H9 (cell line): ENCODE measurements at regions not wholly inside any gene's neighbourhood (a gene's known extent, or its start where the extent isn't known, plus 50 kb on each side); places are given as distances from the start of the nearest gene placed in this dataset.
A peak's percentile ranks its signal among the peaks of the same experiment; 100 is the strongest.

Experiments used
- DNase-seq: peaks from one replicate; pipeline ENCODE4 v3.0.0-alpha.2; 2017
- H2AFZ ChIP-seq: one replicate; pipeline ENCODE4 v1.6.1; 2013; ENCODE audit warnings: mild to moderate bottlenecking, low read length, control low read depth, moderate library complexity
- H2AK5ac ChIP-seq: 2 replicates; pipeline ENCODE4 v1.6.1; 2013; ENCODE audit warnings: low read length, control low read depth, mixed read lengths; ENCODE audit not compliant: insufficient read length
- H2BK120ac ChIP-seq: one replicate; pipeline ENCODE4 v1.6.1; 2013; ENCODE audit warnings: low read depth, mild to moderate bottlenecking, low read length, control low read depth, inconsistent platforms; ENCODE audit not compliant: poor library complexity, severe bottlenecking
- H2BK12ac ChIP-seq: 2 replicates; pipeline ENCODE4 v1.6.1; 2013; ENCODE audit warnings: low read length, control low read depth, mixed read lengths, low read depth; ENCODE audit not compliant: insufficient read length
- H2BK15ac ChIP-seq: 2 replicates; pipeline ENCODE4 v1.6.1; 2013; ENCODE audit warnings: low read depth, low read length, control low read depth
- H2BK20ac ChIP-seq: one replicate; pipeline ENCODE4 v1.6.1; 2013; ENCODE audit warnings: low read depth, mild to moderate bottlenecking, low read length, control low read depth, inconsistent platforms; ENCODE audit not compliant: poor library complexity, severe bottlenecking
- H2BK5ac ChIP-seq: 2 replicates; pipeline ENCODE4 v1.6.1; 2013; ENCODE audit warnings: low read length, control low read depth, mixed read lengths; ENCODE audit not compliant: insufficient read length
- H3K14ac ChIP-seq: 2 replicates; pipeline ENCODE4 v1.6.1; 2013; ENCODE audit warnings: low read length, control low read depth; ENCODE audit not compliant: insufficient read depth
- H3K18ac ChIP-seq: 2 replicates; pipeline ENCODE4 v1.6.1; 2013; ENCODE audit warnings: low read depth, mild to moderate bottlenecking, mixed read lengths, low read length, control low read depth; ENCODE audit not compliant: insufficient read length
- H3K23ac ChIP-seq: 2 replicates; pipeline ENCODE4 v1.6.1; 2013; ENCODE audit warnings: low read length, control low read depth, mixed read lengths, low read depth; ENCODE audit not compliant: insufficient read length
- H3K23me2 ChIP-seq: 2 replicates; pipeline ENCODE4 v1.6.1; 2013; ENCODE audit warnings: low read depth, mild to moderate bottlenecking, mixed read lengths, low read length, control low read depth; ENCODE audit not compliant: insufficient read length, poor library complexity, severe bottlenecking
- H3K27ac ChIP-seq: 2 replicates; pipeline ENCODE4 v1.5.1; 2013; ENCODE audit warnings: low read length, control low read depth, mixed read lengths, low read depth; ENCODE audit not compliant: insufficient read length
- H3K27me3 ChIP-seq: 2 replicates; pipeline ENCODE4 v1.6.1; 2013; ENCODE audit warnings: low read length, control low read depth, inconsistent platforms; ENCODE audit not compliant: insufficient read depth
- H3K4ac ChIP-seq: 2 replicates; pipeline ENCODE4 v1.6.1; 2013; ENCODE audit warnings: low read depth, mild to moderate bottlenecking, control low read depth, inconsistent platforms, low read length, moderate library complexity
- H3K4me1 ChIP-seq: 2 replicates; pipeline ENCODE4 v1.6.1; 2013; ENCODE audit warnings: low read length, control low read depth, inconsistent platforms; ENCODE audit not compliant: insufficient read depth
- H3K4me2 ChIP-seq: 2 replicates; pipeline ENCODE4 v1.6.1; 2013; ENCODE audit warnings: low read length, control low read depth, mixed read lengths; ENCODE audit not compliant: insufficient read length, insufficient read depth
- H3K56ac ChIP-seq: 2 replicates; pipeline ENCODE4 v1.6.1; 2013; ENCODE audit warnings: low read depth, mild to moderate bottlenecking, mixed read lengths, low read length, control low read depth; ENCODE audit not compliant: insufficient read length
- H3K79me1 ChIP-seq: 2 replicates; pipeline ENCODE4 v1.6.1; 2013; ENCODE audit warnings: low read depth, mild to moderate bottlenecking, moderate library complexity, low read length, control low read depth, inconsistent platforms; ENCODE audit not compliant: insufficient read depth, poor library complexity, severe bottlenecking
- H3K79me2 ChIP-seq: 2 replicates; pipeline ENCODE4 v1.6.1; 2013; ENCODE audit warnings: low read length, control low read depth, inconsistent platforms; ENCODE audit not compliant: insufficient read depth
- H3K9ac ChIP-seq: 2 replicates; pipeline ENCODE4 v1.6.1; 2013; ENCODE audit warnings: low read length, control low read depth, mixed read lengths; ENCODE audit not compliant: insufficient read length; ENCODE audit errors: extremely low read depth
- H3K9me3 ChIP-seq: one replicate; pipeline ENCODE4 v1.6.1; 2013; ENCODE audit warnings: low read depth, low read length, inconsistent platforms; ENCODE audit not compliant: control insufficient read depth
- H3T11ph ChIP-seq: one replicate; pipeline ENCODE4 v1.6.1; 2013; ENCODE audit warnings: mild to moderate bottlenecking, low read length, control low read depth, inconsistent platforms
- H4K20me1 ChIP-seq: one replicate; pipeline ENCODE4 v1.6.1; 2013; ENCODE audit not compliant: control insufficient read depth, insufficient read length, insufficient read depth
- H4K5ac ChIP-seq: 2 replicates; pipeline ENCODE4 v1.6.1; 2013; ENCODE audit warnings: low read depth, mild to moderate bottlenecking, mixed read lengths, low read length, control low read depth; ENCODE audit not compliant: insufficient read length
- H4K8ac ChIP-seq: replicated peaks from 2 replicates; pipeline ENCODE4 v1.6.1; 2013; ENCODE audit warnings: low read length, control low read depth, mixed read lengths, low read depth; ENCODE audit not compliant: insufficient read length
- H4K91ac ChIP-seq: 2 replicates; pipeline ENCODE4 v1.6.1; 2013; ENCODE audit warnings: low read depth, mild to moderate bottlenecking, moderate library complexity, mixed read lengths, low read length, control low read depth; ENCODE audit not compliant: insufficient read length
- H3K27ac Mint-ChIP-seq, 3 experiments: 2 replicates in 2 of 3; 3 replicates in 1 of 3; pipeline ENCODE4 v1.8.0; 2020 to 2021; ENCODE audit warnings: mixed read lengths in 3 of 3, mild to moderate bottlenecking in 1 of 3, moderate library complexity in 1 of 3
- H3K27me3 Mint-ChIP-seq: 2 replicates; pipeline ENCODE4 v1.8.0; 2021; ENCODE audit warnings: low read depth, mild to moderate bottlenecking, moderate library complexity, mixed read lengths
- H3K36me3 Mint-ChIP-seq, 3 experiments: 2 replicates in 2 of 3; 3 replicates in 1 of 3; pipeline ENCODE4 v1.8.0; 2020 to 2021; ENCODE audit warnings: low read depth in 3 of 3, mixed read lengths in 3 of 3; ENCODE audit not compliant: insufficient read depth in 1 of 3
- H3K4me1 Mint-ChIP-seq, 2 experiments: 2 replicates each; pipeline ENCODE4 v1.8.0; 2020; ENCODE audit warnings: mixed read lengths in 2 of 2
- H3K4me3 Mint-ChIP-seq, 2 experiments: 2 replicates in 1 of 2; 3 replicates in 1 of 2; pipeline ENCODE4 v1.8.0; 2020 to 2021; ENCODE audit warnings: mild to moderate bottlenecking in 2 of 2, mixed read lengths in 2 of 2, moderate library complexity in 1 of 2
- H3K9me3 Mint-ChIP-seq, 2 experiments: 2 replicates in 1 of 2; 3 replicates in 1 of 2; pipeline ENCODE4 v1.8.0; 2020; ENCODE audit warnings: mild to moderate bottlenecking in 2 of 2, mixed read lengths in 2 of 2, moderate library complexity in 1 of 2
- WGBS: extraction: QIAGEN DNeasy Blood & Tissue Kit; methylation state at CpG from one replicate; pipeline ENCODE4 v1.1.7; 2013; ENCODE audit warnings: missing lambda C conversion rate, low lambda C conversion rate, mixed read lengths; ENCODE audit not compliant: insufficient read length; ENCODE audit errors: extremely low coverage; 5-methylcytosine and 5-hydroxymethylcytosine counted together
- TF ChIP-seq, protein P1 (sequence below): fragments of 200-600 bp; sonication (generic); conservative IDR thresholded peaks from 3 replicates; pipeline ENCODE4 v1.8.0; 2021; ENCODE audit warnings: antibody characterized with exemption, mild to moderate bottlenecking

GRCh38 chr5:167332309-167332708, 959.1 kb upstream of the WWC1 start:
- Mint-ChIP-seq H3K4me3 (no peak overlapping the region), H3K36me3 (no peaks in the 10 kb centered on the region), H3K9me3 (peaks cover 0 to 2% of the 10 kb centered on the region in 2 experiments; a peak in 1 of 5 replicates), H3K27me3 (no peaks in the 10 kb centered on the region), H3K4me1 (peaks cover 17 to 21% of the 10 kb centered on the region in 2 experiments), H3K27ac (peak overlapping the region in 1 of 3 experiments; percentile 29; a peak in 1 of 7 replicates)
- H3K27me3 ChIP-seq: no peaks in the 10 kb centered on the region
- H3K79me1 ChIP-seq: no peaks in the 10 kb centered on the region
- WGBS: no CpG with 5 or more reads among the region's 5 CpGs
- H3K4me2 ChIP-seq: no peak overlapping the region
- H3K18ac ChIP-seq: no peak overlapping the region
- no peak overlapping the region for H3T11ph ChIP-seq
- no peak overlapping the region for H3K9ac ChIP-seq
- no peak overlapping the region for H3K14ac ChIP-seq
- H3K9me3 ChIP-seq: no peaks in the 10 kb centered on the region
- DNase-seq: no peak
- no peak overlapping the region for H2BK120ac ChIP-seq
- H4K5ac ChIP-seq: no peak overlapping the region
- H4K91ac ChIP-seq: no peak overlapping the region
- no peaks in the 10 kb centered on the region for H4K20me1 ChIP-seq
- no peak overlapping the region for H2AK5ac ChIP-seq
- no peak overlapping the region for H2AFZ ChIP-seq
- H4K8ac ChIP-seq: no peak overlapping the region
- H3K27ac ChIP-seq: no peak overlapping the region
- no peaks in the 10 kb centered on the region for H3K23me2 ChIP-seq
- H2BK20ac ChIP-seq: no peak overlapping the region
- no peaks in the 10 kb centered on the region for H3K79me2 ChIP-seq
- no peak overlapping the region for H2BK15ac ChIP-seq
- H3K23ac ChIP-seq: no peak overlapping the region
- H3K56ac ChIP-seq: no peak overlapping the region
- H3K4ac ChIP-seq: no peak overlapping the region
- no peak overlapping the region for H2BK12ac ChIP-seq
- H2BK5ac ChIP-seq: no peak overlapping the region
- no peaks in the 10 kb centered on the region for H3K4me1 ChIP-seq
- TF ChIP-seq, protein P1, sequence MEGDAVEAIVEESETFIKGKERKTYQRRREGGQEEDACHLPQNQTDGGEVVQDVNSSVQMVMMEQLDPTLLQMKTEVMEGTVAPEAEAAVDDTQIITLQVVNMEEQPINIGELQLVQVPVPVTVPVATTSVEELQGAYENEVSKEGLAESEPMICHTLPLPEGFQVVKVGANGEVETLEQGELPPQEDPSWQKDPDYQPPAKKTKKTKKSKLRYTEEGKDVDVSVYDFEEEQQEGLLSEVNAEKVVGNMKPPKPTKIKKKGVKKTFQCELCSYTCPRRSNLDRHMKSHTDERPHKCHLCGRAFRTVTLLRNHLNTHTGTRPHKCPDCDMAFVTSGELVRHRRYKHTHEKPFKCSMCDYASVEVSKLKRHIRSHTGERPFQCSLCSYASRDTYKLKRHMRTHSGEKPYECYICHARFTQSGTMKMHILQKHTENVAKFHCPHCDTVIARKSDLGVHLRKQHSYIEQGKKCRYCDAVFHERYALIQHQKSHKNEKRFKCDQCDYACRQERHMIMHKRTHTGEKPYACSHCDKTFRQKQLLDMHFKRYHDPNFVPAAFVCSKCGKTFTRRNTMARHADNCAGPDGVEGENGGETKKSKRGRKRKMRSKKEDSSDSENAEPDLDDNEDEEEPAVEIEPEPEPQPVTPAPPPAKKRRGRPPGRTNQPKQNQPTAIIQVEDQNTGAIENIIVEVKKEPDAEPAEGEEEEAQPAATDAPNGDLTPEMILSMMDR: no peak
